Glutamatergic neuron (in vitro differentiated cells): ENCODE measurements at regions not wholly inside any gene's neighbourhood (a gene's known extent, or its start where the extent isn't known, plus 50 kb on each side); places are given as distances from the start of the nearest gene placed in this dataset.

Experiments used
- DNase-seq: peaks from one replicate; pipeline ENCODE4 v3.0.0; 2022
- H3K27ac Mint-ChIP-seq: one replicate; pipeline ENCODE4 v1.8.0; 2020; ENCODE audit warnings: mild to moderate bottlenecking, mixed read lengths, inconsistent platforms; ENCODE audit not compliant: unreplicated experiment
- H3K27me3 Mint-ChIP-seq: one replicate; pipeline ENCODE4 v1.8.0; 2020; ENCODE audit warnings: mild to moderate bottlenecking, moderate library complexity, mixed read lengths, inconsistent platforms; ENCODE audit not compliant: unreplicated experiment
- H3K36me3 Mint-ChIP-seq: one replicate; pipeline ENCODE4 v1.8.0; 2020; ENCODE audit warnings: mild to moderate bottlenecking, mixed read lengths, inconsistent platforms; ENCODE audit not compliant: unreplicated experiment
- H3K4me1 Mint-ChIP-seq: one replicate; pipeline ENCODE4 v1.8.0; 2020; ENCODE audit warnings: mild to moderate bottlenecking, low read depth, mixed read lengths, inconsistent platforms; ENCODE audit not compliant: unreplicated experiment
- H3K4me3 Mint-ChIP-seq: one replicate; pipeline ENCODE4 v1.8.0; 2020; ENCODE audit warnings: mild to moderate bottlenecking, mixed read lengths, inconsistent platforms; ENCODE audit not compliant: unreplicated experiment
- H3K9me3 Mint-ChIP-seq: one replicate; pipeline ENCODE4 v1.8.0; 2020; ENCODE audit warnings: mild to moderate bottlenecking, moderate library complexity, mixed read lengths, inconsistent platforms; ENCODE audit not compliant: unreplicated experiment
- CTCF ChIP-seq: fragments of 200-600 bp; sonication (generic); IDR thresholded peaks from one replicate; pipeline ENCODE4 v1.5.0; 2021; ENCODE audit not compliant: partially characterized antibody, unreplicated experiment

DNA sequence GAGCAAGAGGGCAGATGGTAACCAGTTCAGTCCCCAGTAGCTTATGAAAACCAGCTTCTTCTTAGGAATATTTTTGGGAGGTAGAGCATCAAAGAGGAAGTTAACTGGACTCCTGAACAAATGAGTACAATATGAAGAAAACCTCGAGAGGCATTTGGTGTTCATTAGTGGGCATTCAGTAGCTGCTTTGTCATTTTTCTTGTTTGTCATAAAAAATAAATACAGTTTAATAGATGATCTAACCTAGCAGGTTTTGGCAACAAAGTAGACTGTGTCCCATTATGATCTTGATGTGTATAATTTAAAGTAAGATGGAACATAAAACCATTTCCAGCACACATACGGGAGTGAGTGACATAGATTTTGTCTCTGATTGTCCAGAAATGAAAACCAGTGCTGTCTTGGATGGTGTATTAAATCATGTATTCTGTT is 173.1 kb downstream of the HS3ST3A1 start:
- Mint-ChIP-seq H3K36me3 (no peaks in the 10 kb centered on the region), H3K4me3 (no peak overlapping the region), H3K27me3 (no peaks in the 10 kb centered on the region), H3K9me3 (no peaks in the 10 kb centered on the region), H3K27ac (no peak overlapping the region), H3K4me1 (peaks cover 4% of the 10 kb centered on the region)
- TF ChIP-seq CTCF, result no peak
- DNase-seq, result no peak

DNA sequence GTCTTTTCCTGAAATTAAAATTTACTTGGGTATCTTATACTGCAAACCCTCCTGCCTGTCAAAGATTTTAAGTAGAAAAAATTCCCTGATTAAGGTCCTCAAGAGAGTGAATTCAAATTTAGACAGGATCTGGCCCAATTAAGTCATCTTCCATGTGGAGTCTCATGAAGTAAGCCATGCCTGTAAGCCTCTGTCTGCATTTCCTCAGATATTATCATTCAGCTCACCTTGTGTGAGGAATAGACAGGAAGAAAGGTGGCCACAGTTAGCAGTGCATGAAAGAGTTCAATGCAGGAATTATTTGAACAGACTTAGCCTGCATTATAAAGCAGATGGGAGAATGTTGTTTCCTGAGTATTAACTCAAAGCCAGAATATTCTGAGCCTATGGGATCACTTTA is 174.7 kb downstream of the HS3ST3A1 start:
- no peak overlapping the region for H3K27ac Mint-ChIP-seq
- H3K9me3 Mint-ChIP-seq, result no peaks in the 10 kb centered on the region
- H3K4me3 Mint-ChIP-seq, result no peak overlapping the region
- H3K4me1 Mint-ChIP-seq, result peaks cover 4% of the 10 kb centered on the region
- no peak for DNase-seq
- no peak for TF ChIP-seq CTCF
- H3K27me3 Mint-ChIP-seq, result no peaks in the 10 kb centered on the region
- H3K36me3 Mint-ChIP-seq, result no peaks in the 10 kb centered on the region

DNA sequence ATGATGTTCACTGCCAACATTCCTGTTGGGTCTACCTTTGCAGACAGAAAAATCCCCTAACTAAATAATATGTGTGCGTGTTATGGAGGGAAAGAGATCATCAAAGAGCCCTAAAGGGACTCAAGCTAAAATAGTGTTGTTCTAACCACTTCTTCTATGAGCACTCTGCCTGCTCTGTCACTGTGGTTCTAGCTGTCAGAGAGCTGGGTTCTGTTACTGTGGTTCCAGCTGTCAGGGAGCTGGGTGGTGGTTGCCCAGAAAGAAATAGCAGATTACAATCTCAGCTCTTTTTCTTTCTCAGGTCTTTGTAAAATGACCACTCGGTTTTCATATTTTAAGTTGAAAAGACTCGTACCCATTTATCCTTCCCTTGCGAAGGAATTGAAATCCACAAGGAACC is 176.3 kb downstream of the HS3ST3A1 start:
- Mint-ChIP-seq H3K9me3 (no peaks in the 10 kb centered on the region), H3K27ac (no peak overlapping the region), H3K27me3 (no peaks in the 10 kb centered on the region), H3K4me3 (no peak overlapping the region), H3K4me1 (peaks cover 4% of the 10 kb centered on the region), H3K36me3 (no peaks in the 10 kb centered on the region)
- no peak for DNase-seq
- TF ChIP-seq CTCF, result no peak

GRCh38 chr17:13421581-13422130 is 180.1 kb downstream of the HS3ST3A1 start:
- H3K9me3 Mint-ChIP-seq, result no peaks in the 10 kb centered on the region
- no peaks in the 10 kb centered on the region for H3K36me3 Mint-ChIP-seq
- DNase-seq, result no peak
- TF ChIP-seq CTCF, result no peak
- no peak overlapping the region for H3K4me3 Mint-ChIP-seq
- H3K27ac Mint-ChIP-seq, result no peak overlapping the region
- H3K27me3 Mint-ChIP-seq, result no peaks in the 10 kb centered on the region
- H3K4me1 Mint-ChIP-seq, result no peaks in the 10 kb centered on the region

DNA sequence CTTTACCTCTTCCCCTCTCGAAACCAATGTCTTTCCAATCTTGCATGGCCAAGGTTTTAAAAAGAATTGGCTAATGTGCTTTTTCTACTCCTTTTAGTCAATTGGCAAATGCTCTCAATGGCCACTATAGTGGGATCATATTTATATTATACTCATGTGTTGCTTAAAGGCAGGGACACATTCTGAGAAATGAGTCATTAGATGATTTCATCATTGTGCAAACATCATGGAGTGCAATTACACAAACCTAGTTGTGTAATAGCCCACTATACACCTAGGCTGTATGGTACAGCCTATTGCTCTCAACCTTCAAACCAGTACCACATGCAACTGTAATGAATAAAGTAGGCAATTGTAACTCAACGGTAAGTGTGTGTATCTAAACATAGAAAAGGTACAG is 180.9 kb downstream of the HS3ST3A1 start:
- no peak for TF ChIP-seq CTCF
- no peaks in the 10 kb centered on the region for H3K36me3 Mint-ChIP-seq
- DNase-seq, result no peak
- no peaks in the 10 kb centered on the region for H3K27me3 Mint-ChIP-seq
- H3K9me3 Mint-ChIP-seq, result no peaks in the 10 kb centered on the region
- no peak overlapping the region for H3K4me3 Mint-ChIP-seq
- no peak overlapping the region for H3K27ac Mint-ChIP-seq
- no peaks in the 10 kb centered on the region for H3K4me1 Mint-ChIP-seq
